GM20000 (cell line): ENCODE measurements at regions not wholly inside any gene's neighbourhood (a gene's known extent, or its start where the extent isn't known, plus 50 kb on each side); places are given as distances from the start of the nearest gene placed in this dataset.

ENCODE experiments used
- DNase-seq: peaks from one replicate; pipeline ENCODE4 v3.0.0; 2012; ENCODE audit warnings: low spot score
- CTCF ChIP-seq: IDR thresholded peaks from 2 replicates; pipeline ENCODE4 v1.5.1; 2012; ENCODE audit warnings: mild to moderate bottlenecking, control low read depth; ENCODE audit errors: extremely low read depth, missing control alignments

GRCh38 chr9:22342491-22343217 lies 104.0 kb upstream of the DMRTA1 start:
- no peak for DNase-seq
- no peak for TF ChIP-seq CTCF

GRCh38 chr9:22343218-22343611 lies 103.4 kb upstream of the DMRTA1 start:
- DNase-seq: no peak
- TF ChIP-seq CTCF: no peak

DNA sequence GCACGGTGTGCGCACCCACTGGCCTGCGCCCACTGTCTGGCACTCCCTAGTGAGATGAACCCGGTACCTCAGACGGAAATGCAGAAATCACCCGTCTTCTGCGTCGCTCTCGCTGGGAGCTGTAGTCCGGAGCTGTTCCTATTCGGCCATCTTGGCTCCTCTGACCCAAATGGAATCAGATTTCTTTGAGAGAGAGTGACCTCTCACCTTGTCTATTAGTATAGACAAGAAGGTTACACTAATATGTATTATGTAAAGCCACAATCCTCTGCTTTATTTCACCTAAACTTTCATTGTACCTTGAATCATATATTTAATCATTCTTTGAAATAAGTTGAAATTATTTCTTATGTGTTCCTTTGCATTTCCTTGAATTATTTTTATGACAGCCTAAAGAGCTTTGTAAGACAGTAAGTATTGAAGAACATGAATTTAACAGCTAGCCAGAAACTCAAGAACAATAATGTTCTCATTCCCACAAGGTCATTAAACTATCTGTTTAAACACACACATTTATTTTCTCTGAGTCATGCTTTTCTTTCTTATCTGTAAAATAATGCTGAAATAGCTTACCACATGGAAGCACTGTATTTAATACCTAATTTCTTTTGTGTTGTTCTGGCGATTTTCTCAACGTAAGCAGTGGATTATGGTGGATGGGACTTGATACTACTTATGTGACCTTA lies 91.8 kb upstream of the DMRTA1 start:
- no peak for TF ChIP-seq CTCF
- no peak for DNase-seq

- DNase-seq: no peak
- TF ChIP-seq CTCF: no peak
Measured at GRCh38 chr9:22356985-22357384, 89.6 kb upstream of the DMRTA1 start.

DNA sequence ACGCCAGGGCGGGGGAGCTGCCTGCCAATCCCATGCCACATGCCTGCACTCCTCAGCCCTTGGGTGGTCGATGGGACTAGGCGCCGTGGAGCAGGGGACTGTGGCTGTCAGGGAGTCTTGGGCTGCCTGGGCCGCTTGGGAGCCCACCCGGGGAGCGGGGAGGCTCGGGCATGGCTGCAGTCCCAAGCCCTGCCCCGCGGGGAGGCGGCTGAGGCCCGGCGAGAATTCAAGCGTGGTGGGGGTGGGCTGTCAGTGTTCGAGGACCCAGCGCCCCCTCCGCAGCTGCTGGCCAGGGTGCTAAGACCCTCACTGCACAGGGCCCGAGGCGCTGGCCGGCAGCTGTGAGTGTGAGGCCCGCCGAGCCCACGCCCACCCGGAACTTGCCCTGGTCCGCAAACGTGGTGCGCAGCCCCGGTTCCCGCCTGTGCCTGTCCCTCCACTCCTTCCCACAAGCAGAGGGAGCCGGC lies 83.2 kb upstream of the DMRTA1 start:
- no peak for DNase-seq
- no peak for TF ChIP-seq CTCF

GRCh38 chr9:22373636-22374035 lies 73.0 kb upstream of the DMRTA1 start:
- no peak for DNase-seq
- TF ChIP-seq CTCF: no peak

- TF ChIP-seq CTCF: no peak
- DNase-seq: no peak
Measured at GRCh38 chr9:22374051-22374450, 72.6 kb upstream of the DMRTA1 start.
